ENCODE measurements at regions not wholly inside any gene's neighbourhood (a gene's known extent, or its start where the extent isn't known, plus 50 kb on each side); places are given as distances from the start of the nearest gene placed in this dataset.

DNA sequence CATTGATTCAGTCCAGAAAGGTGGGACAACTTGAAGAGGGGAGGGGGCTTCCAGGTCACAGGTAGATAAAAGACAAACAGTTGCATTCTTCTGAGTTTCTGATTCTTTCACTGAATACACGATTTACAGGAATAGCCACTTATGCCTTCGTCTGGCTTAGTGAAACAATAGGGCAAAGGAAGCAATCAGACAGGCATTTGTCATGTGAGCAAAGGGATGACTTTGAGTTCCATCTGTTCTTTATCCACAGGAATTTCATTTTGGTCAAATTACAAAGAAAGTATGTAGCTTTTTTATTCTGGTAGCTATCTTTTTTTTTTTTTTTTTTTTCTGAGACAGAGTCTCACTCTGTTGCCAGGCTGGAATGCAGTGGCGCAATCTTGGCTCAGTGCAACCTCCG lies 202.5 kb downstream of the TTLL7 start (continued):
- TF ChIP-seq SUZ12 (IDR thresholded peaks at IDR 0.05; ENCODE audit: unreplicated experiment): no peak

DNA sequence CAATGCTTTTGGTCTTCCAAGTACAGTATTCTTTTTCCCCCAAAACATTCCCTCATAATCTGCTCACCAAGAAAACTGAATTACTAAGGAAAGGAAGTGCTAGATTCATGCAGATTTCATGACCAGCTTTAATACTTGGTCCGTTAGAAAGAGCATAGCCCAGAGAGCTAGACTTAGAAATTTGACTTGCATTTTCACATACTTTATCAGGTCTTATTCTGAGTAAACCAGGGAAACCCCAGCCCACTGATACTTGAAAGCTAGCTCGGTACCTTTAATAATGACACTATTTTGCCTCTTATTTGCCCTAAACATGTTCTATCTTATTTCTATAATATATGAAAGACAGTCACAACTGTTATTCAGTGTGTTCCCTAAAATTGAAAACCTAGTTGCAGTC lies 204.5 kb downstream of the TTLL7 start:
- WGBS (ENCODE audit: insufficient coverage, insufficient replicate concordance, low lambda C conversion rate, missing lambda C conversion rate): 0% methylated on average over 2 of the region's 2 CpGs
- no peak overlapping the region for H2AFZ ChIP-seq (ENCODE audit: control insufficient read depth, low read depth, low read length)
- DNase-seq (ENCODE audit: low read depth, low spot score) (no peak), FAIRE-seq (no peak), ATAC-seq (peak; percentile 85)
- intact Hi-C loops (cut with micrococcal nuclease; ENCODE audit: unreplicated experiment) (no loop called here), in situ Hi-C loops (cut with MboI) (no loop called here)
- POLR2A ChIA-PET: no interaction called here
- CTCF ChIA-PET: no interaction called here
- BruUV-seq (replicated peaks): no TSS peak
- TF ChIP-seq NFYA (IDR thresholded peaks at IDR 0.05; ENCODE audit: borderline replicate concordance, low read depth, low read length) (no peak), TBL1XR1 (IDR thresholded peaks at IDR 0.05; ENCODE audit: low read depth, low read length) (no peak), JUNB (IDR thresholded peaks at IDR 0.05) (peak; percentile 59), KDM1A (IDR thresholded peaks at IDR 0.05; ENCODE audit: borderline replicate concordance) (no peak), RUNX3 (IDR thresholded peaks at IDR 0.05; ENCODE audit: low read length) (peak; percentile 30; the same call in 1 of the 2 replicates), NFIC (IDR thresholded peaks at IDR 0.05; ENCODE audit: low read depth, low read length) (peak; percentile 37; the same call in 1 of the 2 replicates)
- H4K20me1 ChIP-seq (ENCODE audit: control insufficient read depth, insufficient read depth): no peaks in the 10 kb centered on the region
- H3K4me3 ChIP-seq: no peak overlapping the region; the same call in 1 of the 2 replicates
- H3K36me3 ChIP-seq (ENCODE audit: control insufficient read depth in 2 of 2, insufficient read depth in 2 of 2, low read length in 1 of 2): no peaks in the 10 kb centered on the region
- H3K4me2 ChIP-seq (ENCODE audit: control insufficient read depth, insufficient read depth): no peak overlapping the region
- H3K27ac ChIP-seq (ENCODE audit: control insufficient read depth, insufficient read depth): no peak overlapping the region
- no peaks in the 10 kb centered on the region for H3K9me3 ChIP-seq (replicated peaks; ENCODE audit: control insufficient read depth, insufficient read depth, low read length)
- SMC1A ChIA-PET (ENCODE audit: uncharacterized antibody, unreplicated experiment): interaction anchor here (0.5 kb wide), 1 partner anchor 46 kb away, joined by 3 read pairs; no protein-coding TSS in a partner anchor
- RAD21 ChIA-PET (ENCODE audit: unreplicated experiment): no interaction called here
- no peaks in the 10 kb centered on the region for H3K79me2 ChIP-seq (ENCODE audit: control insufficient read depth, insufficient read depth, low read length)
- no peak overlapping the region for H3K9ac ChIP-seq (ENCODE audit: control insufficient read depth, insufficient read depth, low read length)
- H3K27me3 ChIP-seq (replicated peaks in 1 of 2; ENCODE audit: control insufficient read depth in 2 of 2, insufficient read depth in 2 of 2, low read length in 1 of 2): no peaks in the 10 kb centered on the region
- no peaks in the 10 kb centered on the region for H3K4me1 ChIP-seq (ENCODE audit: control insufficient read depth, insufficient read depth, low read length)

DNA sequence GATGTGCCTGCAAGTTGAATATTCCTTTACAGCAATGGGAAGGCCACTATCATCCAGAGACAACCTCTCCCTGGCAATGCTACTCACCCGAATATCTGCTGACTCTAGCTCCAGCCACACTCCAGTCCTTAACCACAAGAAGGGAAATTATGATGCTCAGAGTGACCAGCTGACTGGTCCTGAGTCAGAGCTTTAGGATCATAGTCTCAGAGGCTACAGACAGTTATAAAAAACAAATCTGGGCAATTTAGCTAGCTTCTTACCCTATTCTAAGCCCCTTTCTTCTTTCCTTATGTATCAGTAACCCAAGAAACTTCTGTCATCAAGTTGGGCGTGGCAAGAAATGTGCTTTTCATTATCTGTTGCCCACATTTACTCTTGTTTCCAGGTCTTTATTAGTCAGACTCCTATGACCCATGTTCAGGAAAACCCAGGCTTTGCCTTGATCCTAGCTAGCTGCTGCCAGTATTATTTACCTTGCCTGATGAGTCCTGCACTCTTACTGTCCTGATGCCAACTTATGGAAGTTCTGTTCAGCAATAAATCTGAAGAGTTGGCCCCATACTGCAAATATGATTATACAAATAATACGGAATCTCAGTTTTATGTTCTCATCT lies 207.0 kb downstream of the TTLL7 start:
- Histone ChIP-seq H3K36me3 (ENCODE audit: control insufficient read depth in 2 of 2, insufficient read depth in 2 of 2, low read length in 1 of 2) (no peaks in the 10 kb centered on the region), H3K4me2 (ENCODE audit: control insufficient read depth, insufficient read depth) (no peak overlapping the region), H3K9me3 (replicated peaks; ENCODE audit: control insufficient read depth, insufficient read depth, low read length) (no peaks in the 10 kb centered on the region), H3K4me3 (no peak overlapping the region), H3K4me1 (ENCODE audit: control insufficient read depth, insufficient read depth, low read length) (no peaks in the 10 kb centered on the region), H3K79me2 (ENCODE audit: control insufficient read depth, insufficient read depth, low read length) (no peaks in the 10 kb centered on the region), H4K20me1 (ENCODE audit: control insufficient read depth, insufficient read depth) (no peaks in the 10 kb centered on the region), H3K27me3 (replicated peaks in 1 of 2; ENCODE audit: control insufficient read depth in 2 of 2, insufficient read depth in 2 of 2, low read length in 1 of 2) (no peaks in the 10 kb centered on the region), H3K9ac (ENCODE audit: control insufficient read depth, insufficient read depth, low read length) (no peak overlapping the region), H2AFZ (ENCODE audit: control insufficient read depth, low read depth, low read length) (no peak overlapping the region), H3K27ac (ENCODE audit: control insufficient read depth, insufficient read depth) (no peak overlapping the region)
- in situ Hi-C loops (cut with MboI) (no loop called here), intact Hi-C loops (cut with micrococcal nuclease; ENCODE audit: unreplicated experiment) (no loop called here)
- ATAC-seq (no peak), DNase-seq (ENCODE audit: low read depth, low spot score) (no peak), FAIRE-seq (no peak)
- RAD21 ChIA-PET (ENCODE audit: unreplicated experiment): no interaction called here
- POLR2A ChIA-PET: no interaction called here
- SMC1A ChIA-PET (ENCODE audit: uncharacterized antibody, unreplicated experiment): interaction anchor here (1.7 kb wide), 1 partner anchor 12 kb away, joined by 3 read pairs; no protein-coding TSS in a partner anchor
- CTCF ChIA-PET: no interaction called here
- 12% methylated on average over 3 of the region's 3 CpGs for WGBS (ENCODE audit: insufficient coverage, insufficient replicate concordance, low lambda C conversion rate, missing lambda C conversion rate)
- BruUV-seq (replicated peaks): no TSS peak
- TF ChIP-seq, protein P1, sequence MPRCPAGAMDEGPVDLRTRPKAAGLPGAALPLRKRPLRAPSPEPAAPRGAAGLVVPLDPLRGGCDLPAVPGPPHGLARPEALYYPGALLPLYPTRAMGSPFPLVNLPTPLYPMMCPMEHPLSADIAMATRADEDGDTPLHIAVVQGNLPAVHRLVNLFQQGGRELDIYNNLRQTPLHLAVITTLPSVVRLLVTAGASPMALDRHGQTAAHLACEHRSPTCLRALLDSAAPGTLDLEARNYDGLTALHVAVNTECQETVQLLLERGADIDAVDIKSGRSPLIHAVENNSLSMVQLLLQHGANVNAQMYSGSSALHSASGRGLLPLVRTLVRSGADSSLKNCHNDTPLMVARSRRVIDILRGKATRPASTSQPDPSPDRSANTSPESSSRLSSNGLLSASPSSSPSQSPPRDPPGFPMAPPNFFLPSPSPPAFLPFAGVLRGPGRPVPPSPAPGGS (IDR thresholded peaks at IDR 0.05; ENCODE audit: borderline replicate concordance, insufficient read depth, low read depth, low read length, poor library complexity, severe bottlenecking): no peak
- no peak for TF ChIP-seq POLR2AphosphoS5 (IDR thresholded peaks at IDR 0.05; ENCODE audit: low read length)
- TF ChIP-seq LARP7 (IDR thresholded peaks at IDR 0.05): no peak
- no peak for TF ChIP-seq ZSCAN29 (IDR thresholded peaks at IDR 0.05)
- no peak for TF ChIP-seq HDGF (IDR thresholded peaks at IDR 0.05)
